Mesodermal cell (in vitro differentiated cells): ENCODE measurements at regions not wholly inside any gene's neighbourhood (a gene's known extent, or its start where the extent isn't known, plus 50 kb on each side); places are given as distances from the start of the nearest gene placed in this dataset.

Experiments used
- H3K27ac ChIP-seq: 2 replicates; pipeline ENCODE4 v1.7.0; 2013; ENCODE audit warnings: mild to moderate bottlenecking, low read depth, low read length, moderate library complexity; ENCODE audit not compliant: severe bottlenecking
- H3K36me3 ChIP-seq: 2 replicates; pipeline ENCODE4 v1.7.1; 2013; ENCODE audit warnings: mild to moderate bottlenecking, low read length, moderate library complexity; ENCODE audit not compliant: control insufficient read depth, insufficient read depth
- H3K4me1 ChIP-seq: one replicate; pipeline ENCODE4 v1.7.1; 2013; ENCODE audit warnings: mild to moderate bottlenecking, low read length; ENCODE audit not compliant: insufficient read depth, control insufficient read depth, poor library complexity, severe bottlenecking
- H3K4me3 ChIP-seq: 2 replicates; pipeline ENCODE4 v1.7.0; 2013; ENCODE audit warnings: low read length, control low read depth, mild to moderate bottlenecking; ENCODE audit not compliant: insufficient read depth, poor library complexity, severe bottlenecking; ENCODE audit errors: extremely low read depth
- H3K9me3 ChIP-seq: 2 replicates; pipeline ENCODE4 v1.7.1; 2013; ENCODE audit warnings: mild to moderate bottlenecking, low read length, moderate library complexity; ENCODE audit not compliant: control insufficient read depth
- WGBS, 2 experiments: methylation state at CpG; one replicate each; pipeline ENCODE4 v1.1.5; 2013; ENCODE audit warnings: missing lambda C conversion rate in 2 of 2; ENCODE audit not compliant: insufficient coverage in 2 of 2; 5-methylcytosine and 5-hydroxymethylcytosine counted together

- WGBS, 2 experiments = 85 to 89% methylated on average over 2 of the region's 8 CpGs
- Histone ChIP-seq H3K9me3 (peaks cover 20% of the 10 kb centered on the region), H3K27ac (no peak overlapping the region), H3K4me3 (no peak overlapping the region), H3K4me1 (peaks cover 4% of the 10 kb centered on the region), H3K36me3 (no peaks in the 10 kb centered on the region)
Observed at GRCh38 chr4:175451238-175451965, 360.7 kb downstream of the GPM6A start.

- Histone ChIP-seq H3K27ac (no peak overlapping the region), H3K4me3 (no peak overlapping the region), H3K36me3 (no peaks in the 10 kb centered on the region), H3K9me3 (peaks cover 20% of the 10 kb centered on the region), H3K4me1 (peaks cover 4% of the 10 kb centered on the region)
- 85 to 90% methylated on average over 2 of the region's 2 CpGs for WGBS, 2 experiments
Observed at GRCh38 chr4:175453456-175453855, 358.6 kb downstream of the GPM6A start.

- H3K4me1 ChIP-seq = peaks cover 4% of the 10 kb centered on the region
- H3K4me3 ChIP-seq = no peak overlapping the region
- H3K27ac ChIP-seq = no peak overlapping the region
- H3K36me3 ChIP-seq = no peaks in the 10 kb centered on the region
- peaks cover 20% of the 10 kb centered on the region for H3K9me3 ChIP-seq
Observed at GRCh38 chr4:175456131-175456530, 355.9 kb downstream of the GPM6A start.

GRCh38 chr4:175457956-175458355, 354.1 kb downstream of the GPM6A start:
- no peaks in the 10 kb centered on the region for H3K4me1 ChIP-seq
- no peaks in the 10 kb centered on the region for H3K36me3 ChIP-seq
- H3K9me3 ChIP-seq = peaks cover 16% of the 10 kb centered on the region
- H3K4me3 ChIP-seq = no peak overlapping the region
- WGBS, 2 experiments = 13 to 14% methylated on average over 1 of the region's 2 CpGs
- no peak overlapping the region for H3K27ac ChIP-seq

GRCh38 chr4:175459571-175459970, 352.5 kb downstream of the GPM6A start:
- H3K36me3 ChIP-seq = no peaks in the 10 kb centered on the region
- no peaks in the 10 kb centered on the region for H3K4me1 ChIP-seq
- no peak overlapping the region for H3K27ac ChIP-seq
- H3K9me3 ChIP-seq = peaks cover 11% of the 10 kb centered on the region
- no peak overlapping the region for H3K4me3 ChIP-seq

GRCh38 chr4:175460414-175460813, 351.6 kb downstream of the GPM6A start:
- 93 to 98% methylated on average over 3 of the region's 4 CpGs for WGBS, 2 experiments
- Histone ChIP-seq H3K27ac (no peak overlapping the region), H3K4me3 (no peak overlapping the region), H3K9me3 (peaks cover 6% of the 10 kb centered on the region), H3K4me1 (no peaks in the 10 kb centered on the region), H3K36me3 (no peaks in the 10 kb centered on the region)

- Histone ChIP-seq H3K27ac (peak overlapping the region; percentile 26), H3K9me3 (peaks cover 6% of the 10 kb centered on the region), H3K36me3 (no peaks in the 10 kb centered on the region), H3K4me1 (peaks cover 5% of the 10 kb centered on the region), H3K4me3 (no peak overlapping the region)
- WGBS, 2 experiments = 22 to 58% methylated on average over 2 of the region's 2 CpGs
Observed at GRCh38 chr4:175469514-175469913, 342.6 kb downstream of the GPM6A start.

- WGBS, 2 experiments = 83% methylated on average over 1 of the region's 1 CpG; no CpG with 5 or more reads in 1 of the 2 experiments
- H3K36me3 ChIP-seq = no peaks in the 10 kb centered on the region
Observed at GRCh38 chr4:175470131-175470530, 341.9 kb downstream of the GPM6A start.

GRCh38 chr4:175480404-175480803, 331.7 kb downstream of the GPM6A start:
- Histone ChIP-seq H3K4me1 (no peaks in the 10 kb centered on the region), H3K4me3 (no peak overlapping the region), H3K9me3 (no peaks in the 10 kb centered on the region), H3K36me3 (no peaks in the 10 kb centered on the region), H3K27ac (no peak overlapping the region)
- 0% methylated on average over 1 of the region's 2 CpGs; no CpG with 5 or more reads in 1 of the 2 experiments for WGBS, 2 experiments

More at GRCh38 chr4:175470131-175470530, 341.9 kb downstream of the GPM6A start:
- H3K9me3 ChIP-seq = peaks cover 6% of the 10 kb centered on the region
- peaks cover 5% of the 10 kb centered on the region for H3K4me1 ChIP-seq
- no peak overlapping the region for H3K27ac ChIP-seq
- H3K4me3 ChIP-seq = no peak overlapping the region

GRCh38 chr4:175499735-175500352, 312.2 kb downstream of the GPM6A start:
- H3K27ac ChIP-seq = no peak overlapping the region
- WGBS, 2 experiments = 94 to 95% methylated on average over 3 to 4 of the region's 5 CpGs
- peaks cover 8% of the 10 kb centered on the region for H3K9me3 ChIP-seq
- no peaks in the 10 kb centered on the region for H3K4me1 ChIP-seq
- no peak overlapping the region for H3K4me3 ChIP-seq
- no peaks in the 10 kb centered on the region for H3K36me3 ChIP-seq

- peaks cover 5% of the 10 kb centered on the region for H3K9me3 ChIP-seq
- H3K36me3 ChIP-seq = no peaks in the 10 kb centered on the region
- H3K4me1 ChIP-seq = no peaks in the 10 kb centered on the region
- no peak overlapping the region for H3K4me3 ChIP-seq
- no peak overlapping the region for H3K27ac ChIP-seq
Observed at GRCh38 chr4:175504318-175504717, 307.7 kb downstream of the GPM6A start.
